GM18951 (cell line): ENCODE measurements at regions not wholly inside any gene's neighbourhood (a gene's known extent, or its start where the extent isn't known, plus 50 kb on each side); places are given as distances from the start of the nearest gene placed in this dataset.
"Not testable (repeated sequence)": the region's sequence is repeated elsewhere in the genome, so short reads cannot be mapped to it uniquely, and the experiment has no call there.

Experiments used
- POLR2A ChIP-seq: IDR thresholded peaks from 4 replicates; pipeline ENCODE4 v1.6.1; 2011; ENCODE audit warnings: mild to moderate bottlenecking; ENCODE audit not compliant: insufficient read length, insufficient read depth; ENCODE audit errors: extremely low read depth
- in situ Hi-C: fragments of 300-500 bp; cut with MboI; formaldehyde crosslinking; loops from one replicate; pipeline ENCODE4 v1.12.0; 2022; ENCODE audit warnings: low sequenced_read_pairs, mixed read lengths, inconsistent platforms; ENCODE audit not compliant: unreplicated experiment

- no peak for TF ChIP-seq POLR2A
- in situ Hi-C loops = no loop called here
Measured at GRCh38 chr17:16875662-16876061, 96.3 kb downstream of the TNFRSF13B start.

GRCh38 chr17:16874216-16874615 is 97.7 kb downstream of the TNFRSF13B start:
- in situ Hi-C loops = not testable (repeated sequence)

GRCh38 chr17:16873174-16874035 is 98.5 kb downstream of the TNFRSF13B start:
- no peak for TF ChIP-seq POLR2A
- in situ Hi-C loops = no loop called here

DNA sequence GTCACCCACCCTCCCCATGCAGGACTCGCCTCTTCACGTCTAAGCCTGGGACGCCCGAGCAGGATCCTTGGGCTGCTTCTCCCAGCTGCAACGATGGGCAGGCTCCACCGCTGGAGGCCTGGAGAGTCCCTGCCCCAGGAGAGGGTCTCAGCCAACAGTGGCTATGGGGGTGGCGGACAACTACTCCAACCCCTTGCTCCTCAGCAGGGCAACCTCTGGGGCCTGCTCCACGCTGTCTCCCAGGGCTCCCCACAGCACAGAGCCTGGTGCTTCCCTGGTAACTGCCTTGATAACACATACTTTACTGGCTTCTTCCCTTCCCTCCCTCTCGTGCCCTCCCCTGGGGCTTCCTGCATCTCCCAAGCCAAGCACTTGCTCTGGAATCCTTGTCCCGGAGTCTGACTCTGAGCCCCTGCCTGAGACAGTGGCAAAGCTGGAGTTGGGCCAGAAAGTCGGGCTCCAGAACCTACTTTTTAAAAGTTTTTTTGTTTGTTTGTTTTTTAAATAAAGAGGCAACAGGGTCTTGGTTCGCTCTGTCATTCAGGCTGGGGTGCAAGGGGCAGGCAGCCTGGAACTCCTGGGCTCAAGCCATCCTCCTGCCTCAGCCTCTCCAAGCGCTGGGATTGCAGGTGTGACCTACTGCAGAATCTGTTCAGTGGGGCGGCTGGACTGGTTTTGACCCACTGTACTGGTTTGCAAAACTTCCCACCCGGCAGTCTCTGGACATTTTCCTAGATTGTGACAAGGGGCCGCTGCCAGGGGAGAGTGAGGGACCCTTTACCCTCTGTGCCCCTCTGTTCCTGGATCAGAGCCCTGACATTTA is 99.4 kb downstream of the TNFRSF13B start:
- in situ Hi-C loops = no loop called here
- TF ChIP-seq POLR2A = no peak

GRCh38 chr17:16871446-16872190 is 100.3 kb downstream of the TNFRSF13B start:
- in situ Hi-C loops = not testable (repeated sequence)

- TF ChIP-seq POLR2A = no peak
- in situ Hi-C loops = no loop called here
Measured at GRCh38 chr17:16870253-16871245, 101.4 kb downstream of the TNFRSF13B start.

DNA sequence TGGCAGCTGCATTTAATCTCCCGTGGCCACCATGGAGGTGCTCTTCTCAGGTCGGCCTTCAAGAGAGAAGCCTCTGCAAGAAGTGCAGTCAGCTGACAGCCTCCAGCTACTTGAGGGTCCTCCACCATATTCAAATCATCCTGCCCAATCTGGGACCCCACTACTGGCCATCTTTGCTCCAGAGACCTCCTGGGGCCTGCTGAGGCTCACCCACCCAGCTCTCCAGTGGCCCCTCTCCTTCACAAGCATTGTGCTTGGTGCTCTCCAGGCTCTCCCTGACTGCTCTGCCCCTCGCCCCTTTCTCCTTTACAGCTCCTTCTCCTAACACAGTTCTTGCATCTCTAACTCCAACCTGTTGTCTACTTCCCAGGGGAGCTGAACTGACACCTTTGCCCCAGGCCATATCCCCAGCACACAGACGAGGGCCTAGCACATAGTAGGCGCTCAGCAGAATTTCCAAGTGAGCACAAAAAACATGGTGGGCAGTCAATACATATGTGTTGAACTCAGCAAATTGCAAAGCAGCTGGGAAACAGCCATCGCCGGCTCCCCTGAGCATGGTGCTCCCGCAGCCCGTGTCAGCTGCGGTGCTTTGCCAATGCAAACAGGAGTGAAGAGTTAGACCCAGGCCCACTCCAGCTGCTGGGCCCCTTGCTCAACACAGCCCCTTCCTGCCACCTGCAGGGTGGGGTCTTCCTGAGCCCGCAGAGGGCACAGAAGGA is 102.2 kb downstream of the TNFRSF13B start:
- in situ Hi-C loops = not testable (repeated sequence)

- in situ Hi-C loops = not testable (repeated sequence)
Measured at GRCh38 chr17:16868616-16869015, 103.3 kb downstream of the TNFRSF13B start.

- in situ Hi-C loops = not testable (repeated sequence)
Measured at GRCh38 chr17:16867545-16867944, 104.4 kb downstream of the TNFRSF13B start.

GRCh38 chr17:16866841-16867240 is 105.1 kb downstream of the TNFRSF13B start:
- in situ Hi-C loops = not testable (repeated sequence)

DNA sequence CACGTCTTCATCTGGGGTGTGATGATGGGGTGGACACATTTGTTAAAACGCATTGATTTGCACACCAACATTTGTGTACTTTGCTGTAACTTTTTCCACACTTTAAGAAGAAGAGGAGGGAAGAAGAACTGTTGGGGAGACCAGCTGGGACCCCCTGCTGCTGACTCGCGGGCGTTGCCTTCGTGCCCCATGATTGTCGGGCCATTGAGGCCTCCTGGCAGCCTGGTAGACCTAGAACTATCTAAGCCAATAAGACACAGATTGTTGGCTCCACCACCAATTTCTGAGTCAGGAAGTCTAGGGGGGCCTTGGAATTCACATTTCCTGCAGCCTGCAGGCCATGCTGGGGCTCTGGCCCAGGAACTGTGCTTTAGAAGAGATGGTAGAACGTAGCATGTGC is 105.5 kb downstream of the TNFRSF13B start:
- no peak for TF ChIP-seq POLR2A
- in situ Hi-C loops = no loop called here

- in situ Hi-C loops = not testable (repeated sequence)
Measured at GRCh38 chr17:16865704-16866103, 106.2 kb downstream of the TNFRSF13B start.

DNA sequence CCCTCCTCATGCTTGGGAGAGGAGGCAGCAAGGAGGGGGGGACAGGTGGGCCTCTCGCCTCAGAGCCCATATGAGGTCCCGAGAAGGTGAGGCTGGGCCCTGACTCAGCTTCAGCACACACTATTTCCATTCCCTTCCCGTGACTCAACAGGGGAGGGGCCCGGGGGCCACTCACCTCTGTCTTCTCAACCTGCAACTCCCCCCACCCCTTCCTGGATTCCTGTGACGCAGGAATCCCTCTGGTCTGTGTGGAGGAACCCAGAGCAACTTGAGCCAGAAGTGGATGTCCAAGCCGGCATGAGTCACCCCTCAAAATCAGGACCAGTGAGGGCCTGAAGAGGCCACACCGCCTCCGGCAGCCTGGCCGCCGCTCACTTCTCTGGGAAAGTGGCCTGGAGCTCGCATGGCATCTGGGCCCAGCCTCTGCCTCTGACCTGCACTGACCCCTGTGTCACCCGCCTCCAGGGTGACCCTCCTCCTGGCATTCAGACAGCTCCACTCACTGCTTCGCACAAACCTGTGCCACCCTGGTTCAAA is 106.8 kb downstream of the TNFRSF13B start:
- in situ Hi-C loops = not testable (repeated sequence)

GRCh38 chr17:16864462-16865076 is 107.3 kb downstream of the TNFRSF13B start:
- in situ Hi-C loops = not testable (repeated sequence)

GRCh38 chr17:16861152-16861551 is 110.8 kb downstream of the TNFRSF13B start:
- in situ Hi-C loops = not testable (repeated sequence)

- in situ Hi-C loops = not testable (repeated sequence)
Measured at GRCh38 chr17:16860467-16860866, 111.5 kb downstream of the TNFRSF13B start.

DNA sequence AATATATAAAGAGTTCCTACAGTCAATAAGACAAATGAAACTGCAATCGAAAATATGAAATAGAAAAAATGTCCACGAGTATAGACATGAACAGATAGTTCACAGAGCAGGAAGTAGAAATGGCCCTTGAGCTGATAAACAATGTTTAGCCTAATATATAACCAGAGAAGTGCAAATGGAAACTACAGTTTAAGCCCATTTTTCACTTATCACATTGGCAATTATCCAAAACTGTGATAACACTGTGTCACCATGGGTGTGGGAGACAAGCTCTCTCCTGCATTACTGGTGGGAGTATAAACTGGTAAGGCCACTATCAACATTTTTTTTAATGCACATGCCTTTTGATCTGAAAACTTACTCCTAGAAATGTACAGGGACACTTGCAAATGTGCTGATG is 112.4 kb downstream of the TNFRSF13B start:
- in situ Hi-C loops = not testable (repeated sequence)
